ENCODE measurements at regions not wholly inside any gene's neighbourhood (a gene's known extent, or its start where the extent isn't known, plus 50 kb on each side); places are given as distances from the start of the nearest gene placed in this dataset.

GRCh38 chr15:39397883-39398282, 183.0 kb upstream of the THBS1 start:
- Histone ChIP-seq H3K9ac (ENCODE audit: insufficient read length, low read depth) (no peak overlapping the region), H3K4me3 (ENCODE audit: insufficient read length, low read depth) (no peak overlapping the region), H3K4me1 (ENCODE audit: insufficient read depth, insufficient read length) (no peaks in the 10 kb centered on the region), H3K27me3 (ENCODE audit: insufficient read depth, insufficient read length) (no peaks in the 10 kb centered on the region), H3K36me3 (ENCODE audit: insufficient read depth, insufficient read length, low read length) (no peaks in the 10 kb centered on the region), H3K9me3 (ENCODE audit: insufficient read depth, low read length) (no peaks in the 10 kb centered on the region)
- no peak for DNase-seq (ENCODE audit: low read depth, low spot score)
- TF ChIP-seq ZNF274 (IDR thresholded peaks at IDR 0.05; ENCODE audit: low read depth, low read length) = no peak
- TF ChIP-seq SUZ12 (IDR thresholded peaks at IDR 0.05; ENCODE audit: extremely low read depth, insufficient read depth, insufficient read length) = no peak
- TF ChIP-seq YY1 (IDR thresholded peaks at IDR 0.05; ENCODE audit: insufficient read depth, insufficient read length) = no peak

GRCh38 chr15:39399600-39399999, 181.3 kb upstream of the THBS1 start:
- no peaks in the 10 kb centered on the region for H3K9me3 ChIP-seq (ENCODE audit: insufficient read depth, low read length)
- H3K9ac ChIP-seq (ENCODE audit: insufficient read length, low read depth) = no peak overlapping the region
- TF ChIP-seq YY1 (IDR thresholded peaks at IDR 0.05; ENCODE audit: insufficient read depth, insufficient read length) (no peak), ZNF274 (IDR thresholded peaks at IDR 0.05; ENCODE audit: low read depth, low read length) (no peak), SUZ12 (IDR thresholded peaks at IDR 0.05; ENCODE audit: extremely low read depth, insufficient read depth, insufficient read length) (no peak)
- no peak for DNase-seq (ENCODE audit: low read depth, low spot score)
- no peaks in the 10 kb centered on the region for H3K36me3 ChIP-seq (ENCODE audit: insufficient read depth, insufficient read length, low read length)
- H3K4me1 ChIP-seq (ENCODE audit: insufficient read depth, insufficient read length) = no peaks in the 10 kb centered on the region
- H3K4me3 ChIP-seq (ENCODE audit: insufficient read length, low read depth) = no peak overlapping the region
- H3K27me3 ChIP-seq (ENCODE audit: insufficient read depth, insufficient read length) = no peaks in the 10 kb centered on the region

- no peak overlapping the region for H3K9ac ChIP-seq (ENCODE audit: insufficient read length, low read depth)
Measured at GRCh38 chr15:39400002-39400401, 180.9 kb upstream of the THBS1 start.

GRCh38 chr15:39400821-39401550, 179.9 kb upstream of the THBS1 start:
- H3K4me1 ChIP-seq (ENCODE audit: insufficient read depth, insufficient read length) = no peaks in the 10 kb centered on the region
- no peaks in the 10 kb centered on the region for H3K27me3 ChIP-seq (ENCODE audit: insufficient read depth, insufficient read length)
- no peak overlapping the region for H3K9ac ChIP-seq (ENCODE audit: insufficient read length, low read depth)

More at GRCh38 chr15:39400002-39400401, 180.9 kb upstream of the THBS1 start:
- TF ChIP-seq SUZ12 (IDR thresholded peaks at IDR 0.05; ENCODE audit: extremely low read depth, insufficient read depth, insufficient read length) (no peak), ZNF274 (IDR thresholded peaks at IDR 0.05; ENCODE audit: low read depth, low read length) (no peak), YY1 (IDR thresholded peaks at IDR 0.05; ENCODE audit: insufficient read depth, insufficient read length) (no peak)
- no peak overlapping the region for H3K4me3 ChIP-seq (ENCODE audit: insufficient read length, low read depth)
- H3K27me3 ChIP-seq (ENCODE audit: insufficient read depth, insufficient read length) = no peaks in the 10 kb centered on the region
- DNase-seq (ENCODE audit: low read depth, low spot score) = no peak
- H3K36me3 ChIP-seq (ENCODE audit: insufficient read depth, insufficient read length, low read length) = no peaks in the 10 kb centered on the region
- no peaks in the 10 kb centered on the region for H3K4me1 ChIP-seq (ENCODE audit: insufficient read depth, insufficient read length)
- H3K9me3 ChIP-seq (ENCODE audit: insufficient read depth, low read length) = no peaks in the 10 kb centered on the region

GRCh38 chr15:39403640-39404117, 177.2 kb upstream of the THBS1 start:
- H3K9ac ChIP-seq (ENCODE audit: insufficient read length, low read depth) = no peak overlapping the region
- DNase-seq (ENCODE audit: low read depth, low spot score) = no peak

More at GRCh38 chr15:39400821-39401550, 179.9 kb upstream of the THBS1 start:
- Histone ChIP-seq H3K36me3 (ENCODE audit: insufficient read depth, insufficient read length, low read length) (no peaks in the 10 kb centered on the region), H3K4me3 (ENCODE audit: insufficient read length, low read depth) (no peak overlapping the region), H3K9me3 (ENCODE audit: insufficient read depth, low read length) (no peaks in the 10 kb centered on the region)
- no peak for TF ChIP-seq SUZ12 (IDR thresholded peaks at IDR 0.05; ENCODE audit: extremely low read depth, insufficient read depth, insufficient read length)
- TF ChIP-seq YY1 (IDR thresholded peaks at IDR 0.05; ENCODE audit: insufficient read depth, insufficient read length) = no peak
- no peak for TF ChIP-seq ZNF274 (IDR thresholded peaks at IDR 0.05; ENCODE audit: low read depth, low read length)
- DNase-seq (ENCODE audit: low read depth, low spot score) = no peak

GRCh38 chr15:39404767-39405181, 176.1 kb upstream of the THBS1 start:
- Histone ChIP-seq H3K9ac (ENCODE audit: insufficient read length, low read depth) (no peak overlapping the region), H3K36me3 (ENCODE audit: insufficient read depth, insufficient read length, low read length) (no peaks in the 10 kb centered on the region), H3K4me3 (ENCODE audit: insufficient read length, low read depth) (no peak overlapping the region), H3K27me3 (ENCODE audit: insufficient read depth, insufficient read length) (no peaks in the 10 kb centered on the region), H3K9me3 (ENCODE audit: insufficient read depth, low read length) (no peaks in the 10 kb centered on the region), H3K4me1 (ENCODE audit: insufficient read depth, insufficient read length) (no peaks in the 10 kb centered on the region)
- TF ChIP-seq SUZ12 (IDR thresholded peaks at IDR 0.05; ENCODE audit: extremely low read depth, insufficient read depth, insufficient read length) = no peak
- no peak for TF ChIP-seq YY1 (IDR thresholded peaks at IDR 0.05; ENCODE audit: insufficient read depth, insufficient read length)
- TF ChIP-seq ZNF274 (IDR thresholded peaks at IDR 0.05; ENCODE audit: low read depth, low read length) = no peak
- DNase-seq (ENCODE audit: low read depth, low spot score) = no peak

More at GRCh38 chr15:39403640-39404117, 177.2 kb upstream of the THBS1 start:
- Histone ChIP-seq H3K27me3 (ENCODE audit: insufficient read depth, insufficient read length) (no peaks in the 10 kb centered on the region), H3K4me3 (ENCODE audit: insufficient read length, low read depth) (no peak overlapping the region), H3K4me1 (ENCODE audit: insufficient read depth, insufficient read length) (no peaks in the 10 kb centered on the region), H3K9me3 (ENCODE audit: insufficient read depth, low read length) (no peaks in the 10 kb centered on the region), H3K36me3 (ENCODE audit: insufficient read depth, insufficient read length, low read length) (no peaks in the 10 kb centered on the region)
- TF ChIP-seq ZNF274 (IDR thresholded peaks at IDR 0.05; ENCODE audit: low read depth, low read length) (no peak), SUZ12 (IDR thresholded peaks at IDR 0.05; ENCODE audit: extremely low read depth, insufficient read depth, insufficient read length) (no peak), YY1 (IDR thresholded peaks at IDR 0.05; ENCODE audit: insufficient read depth, insufficient read length) (no peak)

GRCh38 chr15:39406485-39406884, 174.4 kb upstream of the THBS1 start:
- Histone ChIP-seq H3K4me1 (ENCODE audit: insufficient read depth, insufficient read length) (no peaks in the 10 kb centered on the region), H3K4me3 (ENCODE audit: insufficient read length, low read depth) (no peak overlapping the region), H3K9me3 (ENCODE audit: insufficient read depth, low read length) (no peaks in the 10 kb centered on the region), H3K9ac (ENCODE audit: insufficient read length, low read depth) (no peak overlapping the region), H3K36me3 (ENCODE audit: insufficient read depth, insufficient read length, low read length) (no peaks in the 10 kb centered on the region), H3K27me3 (ENCODE audit: insufficient read depth, insufficient read length) (no peaks in the 10 kb centered on the region)
- TF ChIP-seq SUZ12 (IDR thresholded peaks at IDR 0.05; ENCODE audit: extremely low read depth, insufficient read depth, insufficient read length) (no peak), ZNF274 (IDR thresholded peaks at IDR 0.05; ENCODE audit: low read depth, low read length) (no peak), YY1 (IDR thresholded peaks at IDR 0.05; ENCODE audit: insufficient read depth, insufficient read length) (no peak)
- DNase-seq (ENCODE audit: low read depth, low spot score) = no peak
